ENCODE measurements at regions not wholly inside any gene's neighbourhood (a gene's known extent, or its start where the extent isn't known, plus 50 kb on each side); places are given as distances from the start of the nearest gene placed in this dataset.
A peak's percentile ranks its signal among the peaks of the same experiment; 100 is the strongest.
"Not testable (repeated sequence)": the region's sequence is repeated elsewhere in the genome, so short reads cannot be mapped to it uniquely, and the experiment has no call there.

DNA sequence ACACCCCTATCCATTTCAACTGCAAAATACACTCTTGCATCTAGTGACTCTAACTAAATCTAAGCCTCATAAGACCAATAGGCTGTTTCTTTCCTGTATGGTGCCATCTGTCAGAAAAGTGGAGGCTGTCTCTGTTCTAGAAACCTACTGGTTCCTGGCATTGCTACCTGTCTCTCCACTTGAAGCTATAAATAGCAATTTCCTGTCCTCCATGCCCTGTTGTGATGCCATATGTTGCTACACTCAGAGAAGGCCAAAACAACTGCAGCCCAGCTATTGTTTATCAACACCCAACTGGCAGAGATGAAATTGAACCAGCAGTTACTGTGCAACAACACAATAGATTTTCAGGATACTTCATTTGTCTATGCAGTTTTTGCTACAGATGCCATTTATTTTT lies 1355.1 kb upstream of the SLC39A10 start:
- Histone ChIP-seq H3K4me3 (ENCODE audit: low read depth, low read length) (no peak overlapping the region), H3K36me3 (ENCODE audit: control insufficient read depth, insufficient read depth, low read length) (no peaks in the 10 kb centered on the region), H3K4me1 (ENCODE audit: control insufficient read depth, insufficient read depth, low read length) (no peaks in the 10 kb centered on the region), H3K27me3 (ENCODE audit: control insufficient read depth, insufficient read depth, low read length) (no peaks in the 10 kb centered on the region), H3K27ac (ENCODE audit: low read depth, low read length) (no peak overlapping the region), H3K9me3 (ENCODE audit: control insufficient read depth, insufficient read depth, low read length) (peaks cover 1% of the 10 kb centered on the region)
- peak in 2 of 6 donors; percentile 1 to 34 for DNase-seq (ENCODE audit: low read depth in 4 of 6, low spot score in 6 of 6)

DNA sequence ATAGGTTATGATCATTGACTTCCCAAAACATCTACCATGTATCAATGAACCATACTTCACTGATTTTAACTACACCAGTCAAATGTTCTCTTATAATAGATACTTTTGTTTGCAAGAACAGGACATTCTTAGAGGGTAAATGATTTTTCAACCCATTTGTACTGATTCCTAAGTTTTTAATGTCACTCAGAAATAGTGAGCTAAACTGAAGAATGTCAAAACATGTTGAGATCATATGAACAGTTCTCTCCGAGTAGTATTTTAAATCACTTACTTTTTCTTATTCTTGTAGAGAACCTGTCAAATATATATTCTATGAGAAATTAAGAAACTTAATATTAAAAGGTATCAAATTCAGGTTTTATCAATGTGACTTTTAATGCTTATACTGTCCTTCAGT lies 1362.9 kb upstream of the SLC39A10 start:
- Histone ChIP-seq H3K27me3 (ENCODE audit: control insufficient read depth, insufficient read depth, low read length) (no peaks in the 10 kb centered on the region), H3K4me1 (ENCODE audit: control insufficient read depth, insufficient read depth, low read length) (no peaks in the 10 kb centered on the region), H3K27ac (ENCODE audit: low read depth, low read length) (no peak overlapping the region), H3K36me3 (ENCODE audit: control insufficient read depth, insufficient read depth, low read length) (no peaks in the 10 kb centered on the region), H3K9me3 (ENCODE audit: control insufficient read depth, insufficient read depth, low read length) (peaks cover 1% of the 10 kb centered on the region), H3K4me3 (ENCODE audit: low read depth, low read length) (no peak overlapping the region)
- no CpG with 5 or more reads among the region's 1 CpG for WGBS (ENCODE audit: insufficient coverage)
- DNase-seq (ENCODE audit: low read depth in 4 of 6, low spot score in 6 of 6), result no peak

DNA sequence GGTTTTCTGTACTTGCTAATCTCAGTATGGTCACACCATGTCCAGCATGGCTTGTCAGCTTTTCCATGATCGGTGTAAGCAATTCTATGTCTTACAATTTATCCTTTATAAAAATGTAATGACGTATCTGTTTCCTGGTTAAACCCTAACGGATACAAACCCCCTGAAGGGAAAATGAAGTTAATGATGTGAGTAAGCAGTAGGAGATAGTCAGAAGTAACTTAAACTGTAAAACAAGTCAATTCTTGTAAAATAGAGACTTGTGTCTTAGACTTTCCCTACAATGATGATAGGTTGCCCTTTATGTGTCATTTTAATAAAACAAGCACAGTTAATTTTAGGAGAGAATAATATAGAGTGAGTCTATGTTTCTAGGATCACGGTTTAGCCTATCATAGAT lies 1365.9 kb upstream of the SLC39A10 start:
- no peaks in the 10 kb centered on the region for H3K4me1 ChIP-seq (ENCODE audit: control insufficient read depth, insufficient read depth, low read length)
- H3K9me3 ChIP-seq (ENCODE audit: control insufficient read depth, insufficient read depth, low read length), result no peaks in the 10 kb centered on the region
- no peak overlapping the region for H3K4me3 ChIP-seq (ENCODE audit: low read depth, low read length)
- WGBS (ENCODE audit: insufficient coverage), result no CpG with 5 or more reads among the region's 4 CpGs
- DNase-seq (ENCODE audit: low read depth in 4 of 6, low spot score in 6 of 6), result no peak
- H3K27ac ChIP-seq (ENCODE audit: low read depth, low read length), result no peak overlapping the region
- H3K27me3 ChIP-seq (ENCODE audit: control insufficient read depth, insufficient read depth, low read length), result no peaks in the 10 kb centered on the region
- H3K36me3 ChIP-seq (ENCODE audit: control insufficient read depth, insufficient read depth, low read length), result no peaks in the 10 kb centered on the region

DNA sequence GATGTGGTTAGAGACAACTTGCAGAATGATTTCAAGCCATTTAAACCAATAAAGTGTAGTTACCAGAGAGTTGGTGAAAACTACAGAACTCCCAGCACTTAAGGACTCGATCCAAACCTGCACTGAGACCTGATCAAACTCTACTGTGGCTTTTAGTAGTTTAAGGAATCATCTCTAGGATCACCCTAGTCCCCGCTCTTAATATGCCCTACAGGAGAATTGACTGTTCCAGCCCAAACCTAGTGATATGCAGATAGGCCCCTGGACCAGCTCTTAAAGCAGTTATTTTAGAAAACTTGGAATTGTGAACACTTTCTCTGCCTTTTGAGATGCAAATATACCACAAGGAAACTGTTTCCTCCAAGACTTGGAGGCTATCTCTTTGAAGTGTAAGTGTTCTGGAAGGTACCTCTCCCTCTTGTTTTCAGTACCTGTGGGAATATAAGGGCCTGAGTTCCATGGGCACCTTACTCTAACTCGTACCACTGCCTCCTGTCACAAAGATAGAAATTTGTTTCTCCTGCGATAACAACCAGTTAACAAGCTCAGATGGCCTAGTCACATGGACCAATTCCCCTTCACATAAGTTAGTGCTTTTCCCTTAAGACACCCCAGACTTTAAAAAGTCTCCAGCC lies 1367.2 kb upstream of the SLC39A10 start:
- Histone ChIP-seq H3K36me3 (ENCODE audit: control insufficient read depth, insufficient read depth, low read length) (no peaks in the 10 kb centered on the region), H3K27ac (ENCODE audit: low read depth, low read length) (no peak overlapping the region), H3K27me3 (ENCODE audit: control insufficient read depth, insufficient read depth, low read length) (no peaks in the 10 kb centered on the region), H3K4me3 (ENCODE audit: low read depth, low read length) (no peak overlapping the region), H3K9me3 (ENCODE audit: control insufficient read depth, insufficient read depth, low read length) (no peaks in the 10 kb centered on the region), H3K4me1 (ENCODE audit: control insufficient read depth, insufficient read depth, low read length) (no peaks in the 10 kb centered on the region)
- no peak for DNase-seq (ENCODE audit: low read depth in 4 of 6, low spot score in 6 of 6)
- WGBS (ENCODE audit: insufficient coverage), result 94% methylated on average over 2 of the region's 4 CpGs

DNA sequence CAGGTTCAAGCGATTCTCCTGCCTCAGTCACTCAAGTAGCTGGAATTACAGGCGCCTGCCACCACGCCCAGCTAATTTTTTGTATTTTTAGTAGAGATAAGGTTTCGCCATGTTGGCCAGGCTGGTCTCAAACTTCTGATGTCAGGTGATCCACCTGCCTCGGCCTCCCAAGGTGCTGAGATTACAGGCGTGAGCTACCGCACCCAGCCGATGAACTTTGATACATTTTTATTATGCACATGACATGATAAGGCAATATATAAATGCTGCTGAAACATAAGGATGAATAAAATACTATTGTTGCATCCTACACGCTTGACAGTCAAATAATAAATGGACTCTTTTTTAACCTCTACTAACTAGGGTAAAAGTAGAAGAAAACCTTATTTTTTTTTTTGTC lies 1380.4 kb upstream of the SLC39A10 start:
- 100% methylated on average over 3 of the region's 9 CpGs for WGBS (ENCODE audit: insufficient coverage)
- not testable (repeated sequence) for H3K9me3 ChIP-seq (ENCODE audit: control insufficient read depth, insufficient read depth, low read length); H3K4me3 ChIP-seq (ENCODE audit: low read depth, low read length); H3K27me3 ChIP-seq (ENCODE audit: control insufficient read depth, insufficient read depth, low read length); DNase-seq (ENCODE audit: low read depth in 4 of 6, low spot score in 6 of 6); H3K36me3 ChIP-seq (ENCODE audit: control insufficient read depth, insufficient read depth, low read length); H3K27ac ChIP-seq (ENCODE audit: low read depth, low read length); H3K4me1 ChIP-seq (ENCODE audit: control insufficient read depth, insufficient read depth, low read length)

DNA sequence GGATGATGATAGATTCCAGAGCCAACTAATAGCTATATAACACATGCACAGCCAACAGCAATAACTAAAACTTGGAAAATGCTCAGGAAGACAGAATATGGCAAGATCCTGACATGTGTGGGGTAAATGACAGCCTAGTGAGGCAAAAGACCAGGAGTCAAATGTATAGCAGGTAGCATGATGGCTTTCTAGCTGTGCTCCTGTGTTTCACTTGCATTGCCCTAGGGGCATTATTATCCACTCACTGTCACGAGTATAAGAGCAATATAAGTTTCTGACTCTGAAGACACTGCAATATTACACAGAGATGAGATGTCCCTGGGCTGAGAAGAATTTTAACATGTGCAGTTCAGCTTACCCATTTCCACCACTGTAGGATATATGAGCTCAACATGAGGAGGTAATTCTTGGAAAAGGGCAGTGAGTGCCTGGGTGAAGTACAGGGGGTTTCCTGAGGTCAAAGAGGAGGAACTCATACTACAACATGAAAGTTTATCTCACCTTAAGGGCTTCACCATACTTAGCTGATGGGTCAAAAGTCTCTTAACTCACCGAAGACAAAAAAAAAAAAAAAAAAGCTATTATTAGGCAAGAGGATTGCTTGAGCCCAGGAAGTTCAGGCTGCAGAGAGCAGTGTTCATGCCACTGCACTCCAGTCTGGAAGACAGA lies 1385.6 kb upstream of the SLC39A10 start:
- Histone ChIP-seq H3K27me3 (ENCODE audit: control insufficient read depth, insufficient read depth, low read length) (no peaks in the 10 kb centered on the region), H3K4me3 (ENCODE audit: low read depth, low read length) (no peak overlapping the region), H3K9me3 (ENCODE audit: control insufficient read depth, insufficient read depth, low read length) (no peaks in the 10 kb centered on the region), H3K27ac (ENCODE audit: low read depth, low read length) (no peak overlapping the region), H3K4me1 (ENCODE audit: control insufficient read depth, insufficient read depth, low read length) (no peaks in the 10 kb centered on the region), H3K36me3 (ENCODE audit: control insufficient read depth, insufficient read depth, low read length) (no peaks in the 10 kb centered on the region)
- DNase-seq (ENCODE audit: low read depth in 4 of 6, low spot score in 6 of 6), result no peak
- no CpG with 5 or more reads among the region's 2 CpGs for WGBS (ENCODE audit: insufficient coverage)

DNA sequence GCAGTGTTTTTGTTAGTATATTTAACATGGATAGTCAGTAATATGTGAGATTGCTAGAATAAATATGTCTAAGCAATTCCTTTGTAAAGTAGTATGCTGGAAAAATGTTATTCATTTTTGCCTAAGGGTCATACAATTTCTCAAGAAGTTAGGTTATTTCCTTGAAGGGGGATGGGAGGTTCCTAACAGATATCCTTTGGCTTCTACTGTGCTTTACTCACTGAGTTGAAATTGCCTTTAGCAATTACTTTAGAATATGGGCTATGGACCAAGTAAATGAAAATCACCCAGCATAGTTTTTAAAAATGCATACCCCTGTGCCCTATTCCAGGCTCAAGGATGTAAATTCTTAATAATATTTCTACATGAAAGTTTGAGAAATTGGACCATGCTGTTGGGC lies 1386.4 kb upstream of the SLC39A10 start:
- H3K27ac ChIP-seq (ENCODE audit: low read depth, low read length), result no peak overlapping the region
- DNase-seq (ENCODE audit: low read depth in 4 of 6, low spot score in 6 of 6), result no peak
- H3K4me3 ChIP-seq (ENCODE audit: low read depth, low read length), result no peak overlapping the region
- H3K27me3 ChIP-seq (ENCODE audit: control insufficient read depth, insufficient read depth, low read length), result no peaks in the 10 kb centered on the region
- no peaks in the 10 kb centered on the region for H3K36me3 ChIP-seq (ENCODE audit: control insufficient read depth, insufficient read depth, low read length)
- no peaks in the 10 kb centered on the region for H3K9me3 ChIP-seq (ENCODE audit: control insufficient read depth, insufficient read depth, low read length)
- H3K4me1 ChIP-seq (ENCODE audit: control insufficient read depth, insufficient read depth, low read length), result no peaks in the 10 kb centered on the region

DNA sequence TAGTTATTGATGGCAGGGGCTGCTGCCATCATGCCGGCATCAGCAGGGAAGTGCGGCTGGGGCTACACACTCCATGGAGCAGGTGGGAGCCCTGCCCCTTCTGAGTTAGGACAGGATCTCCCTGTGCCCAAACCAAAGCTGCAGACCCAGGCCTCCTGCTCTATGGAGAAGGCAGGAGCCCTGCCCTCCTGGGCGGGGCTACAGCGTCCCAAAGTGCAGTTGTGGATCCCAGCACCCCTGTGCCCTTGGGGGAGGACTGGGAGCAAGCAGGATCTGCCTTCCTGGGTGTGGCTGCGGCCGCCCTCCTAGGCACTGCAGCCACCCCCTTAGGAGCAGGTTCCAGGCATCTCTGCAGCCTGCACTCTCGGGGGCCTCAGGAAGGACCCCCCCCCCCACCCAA lies 1392.4 kb upstream of the SLC39A10 start:
- DNase-seq (ENCODE audit: low read depth in 4 of 6, low spot score in 6 of 6), result no peak
- Histone ChIP-seq H3K27ac (ENCODE audit: low read depth, low read length) (no peak overlapping the region), H3K36me3 (ENCODE audit: control insufficient read depth, insufficient read depth, low read length) (no peaks in the 10 kb centered on the region), H3K27me3 (ENCODE audit: control insufficient read depth, insufficient read depth, low read length) (no peaks in the 10 kb centered on the region), H3K4me1 (ENCODE audit: control insufficient read depth, insufficient read depth, low read length) (no peaks in the 10 kb centered on the region), H3K4me3 (ENCODE audit: low read depth, low read length) (no peak overlapping the region), H3K9me3 (ENCODE audit: control insufficient read depth, insufficient read depth, low read length) (no peaks in the 10 kb centered on the region)
- WGBS (ENCODE audit: insufficient coverage), result 96% methylated on average over 5 of the region's 7 CpGs

DNA sequence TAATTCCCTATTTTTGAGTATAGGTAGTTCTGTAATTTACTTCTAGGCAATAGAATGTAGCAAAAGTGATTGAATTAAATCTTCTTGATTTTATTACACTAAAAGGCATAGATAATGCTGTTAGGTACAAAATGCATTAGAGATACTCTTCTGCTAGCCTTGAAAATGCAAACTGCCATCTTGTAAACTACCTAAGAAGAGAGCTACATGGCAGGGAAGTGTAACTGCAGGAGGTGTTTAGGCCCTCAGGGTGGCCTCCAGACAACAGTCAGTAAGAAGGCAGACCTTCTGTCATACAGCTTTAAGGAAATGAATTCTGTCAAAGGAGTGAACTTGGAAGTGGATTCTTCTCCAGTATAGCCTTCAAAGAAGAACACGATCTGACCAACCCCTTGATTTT lies 1396.8 kb upstream of the SLC39A10 start:
- no CpG with 5 or more reads among the region's 1 CpG for WGBS (ENCODE audit: insufficient coverage)

DNA sequence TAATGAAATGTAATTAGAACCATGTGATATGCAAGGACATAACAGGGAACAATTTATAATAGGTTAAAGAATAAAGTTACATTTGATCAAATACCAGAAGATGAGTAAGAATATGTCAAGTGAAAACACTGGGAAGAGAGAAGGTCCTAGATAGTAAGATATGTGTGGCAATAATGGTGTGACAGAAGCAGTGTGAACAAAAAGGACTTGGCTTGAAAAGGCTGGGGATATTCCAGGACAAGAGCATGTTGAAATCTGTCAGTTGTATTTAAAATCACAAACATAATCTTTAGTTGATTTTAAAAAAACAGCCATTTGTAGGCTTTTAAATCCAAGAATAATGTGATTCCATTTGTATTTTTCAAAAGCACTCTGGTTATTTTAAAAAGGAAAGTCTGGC lies 1399.9 kb upstream of the SLC39A10 start:
- Histone ChIP-seq H3K4me1 (ENCODE audit: control insufficient read depth, insufficient read depth, low read length) (no peaks in the 10 kb centered on the region), H3K9me3 (ENCODE audit: control insufficient read depth, insufficient read depth, low read length) (no peaks in the 10 kb centered on the region), H3K36me3 (ENCODE audit: control insufficient read depth, insufficient read depth, low read length) (no peaks in the 10 kb centered on the region), H3K27ac (ENCODE audit: low read depth, low read length) (no peak overlapping the region), H3K4me3 (ENCODE audit: low read depth, low read length) (no peak overlapping the region), H3K27me3 (ENCODE audit: control insufficient read depth, insufficient read depth, low read length) (no peaks in the 10 kb centered on the region)
- peak in 1 of 6 donors; percentile 37 for DNase-seq (ENCODE audit: low read depth in 4 of 6, low spot score in 6 of 6)

More for the DNA sequence above, 1396.8 kb upstream of the SLC39A10 start:
- H3K4me1 ChIP-seq (ENCODE audit: control insufficient read depth, insufficient read depth, low read length), result no peaks in the 10 kb centered on the region
- no peak for DNase-seq (ENCODE audit: low read depth in 4 of 6, low spot score in 6 of 6)
- H3K9me3 ChIP-seq (ENCODE audit: control insufficient read depth, insufficient read depth, low read length), result no peaks in the 10 kb centered on the region
- no peaks in the 10 kb centered on the region for H3K36me3 ChIP-seq (ENCODE audit: control insufficient read depth, insufficient read depth, low read length)
- H3K4me3 ChIP-seq (ENCODE audit: low read depth, low read length), result no peak overlapping the region
- no peaks in the 10 kb centered on the region for H3K27me3 ChIP-seq (ENCODE audit: control insufficient read depth, insufficient read depth, low read length)
- H3K27ac ChIP-seq (ENCODE audit: low read depth, low read length), result no peak overlapping the region

All from spinal cord (tissue), 9 donors.